Fibroblast of villous mesenchyme (primary cell): ENCODE measurements at regions not wholly inside any gene's neighbourhood (a gene's known extent, or its start where the extent isn't known, plus 50 kb on each side); places are given as distances from the start of the nearest gene placed in this dataset.
A peak's percentile ranks its signal among the peaks of the same experiment; 100 is the strongest.

Experiments used
- DNase-seq: peaks from one replicate; pipeline ENCODE4 v3.0.0-alpha.2; 2010; ENCODE audit warnings: low read depth
- H3K4me3 ChIP-seq: 2 replicates; pipeline ENCODE4 v1.5.1; 2011; ENCODE audit warnings: low read depth, mild to moderate bottlenecking, low read length
- CTCF ChIP-seq: IDR thresholded peaks from 2 replicates; pipeline ENCODE4 v1.5.1; 2012; ENCODE audit warnings: low read depth, mild to moderate bottlenecking, low read length; ENCODE audit not compliant: insufficient read depth

DNA sequence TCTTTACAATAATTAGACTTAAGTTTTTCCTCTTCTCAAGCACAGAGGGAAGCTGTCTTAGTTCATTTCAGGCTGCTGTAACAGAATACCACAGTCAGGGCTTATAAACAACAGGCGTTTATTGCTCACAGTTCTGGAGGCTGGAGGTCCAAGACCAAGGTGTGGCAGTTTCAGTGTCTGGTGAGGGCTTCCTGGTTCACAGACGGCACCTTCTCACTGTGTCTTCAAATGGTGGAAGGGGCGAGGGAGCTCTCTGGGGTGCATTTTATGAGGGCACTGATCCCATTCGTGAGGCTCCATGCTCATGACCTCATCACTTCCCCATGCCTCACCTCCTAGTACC, 115.7 kb upstream of the MXRA5 start:
- no peak overlapping the region for H3K4me3 ChIP-seq

GRCh38 chrX:3461397-3462165, 115.1 kb upstream of the MXRA5 start:
- DNase-seq, result peak; percentile 49
- no peak for TF ChIP-seq CTCF
- H3K4me3 ChIP-seq, result peak overlapping the region; percentile 33

More for the DNA sequence above, 115.7 kb upstream of the MXRA5 start:
- no peak for TF ChIP-seq CTCF
- peak; percentile 17 for DNase-seq

DNA sequence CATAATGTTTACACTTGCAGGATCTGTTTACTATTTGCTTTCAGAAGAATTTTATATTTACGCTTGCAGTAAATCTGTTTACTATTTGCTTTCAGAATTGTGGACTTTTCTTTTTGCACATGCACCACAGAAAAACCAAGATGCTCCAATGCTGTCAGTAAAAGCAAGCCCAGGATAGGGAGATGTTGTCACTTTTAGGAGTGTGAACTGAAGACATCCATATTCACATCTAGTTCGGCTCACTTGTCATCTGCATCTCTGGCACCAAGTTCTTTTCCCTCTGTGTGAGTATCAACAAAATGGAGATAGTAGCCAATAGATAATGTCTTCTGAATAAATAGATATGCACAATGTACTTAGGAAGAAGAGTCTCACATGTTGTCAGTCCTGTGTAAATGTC, 109.3 kb upstream of the MXRA5 start:
- H3K4me3 ChIP-seq, result no peak overlapping the region
- DNase-seq, result no peak
- no peak for TF ChIP-seq CTCF

GRCh38 chrX:3451571-3451970, 105.1 kb upstream of the MXRA5 start:
- peak; percentile 15 for DNase-seq
- TF ChIP-seq CTCF, result no peak
- H3K4me3 ChIP-seq, result no peak overlapping the region

- no peak overlapping the region for H3K4me3 ChIP-seq
- no peak for TF ChIP-seq CTCF
- DNase-seq, result no peak
These were observed 104.6 kb upstream of the MXRA5 start for GRCh38 chrX:3450881-3451570.

DNA sequence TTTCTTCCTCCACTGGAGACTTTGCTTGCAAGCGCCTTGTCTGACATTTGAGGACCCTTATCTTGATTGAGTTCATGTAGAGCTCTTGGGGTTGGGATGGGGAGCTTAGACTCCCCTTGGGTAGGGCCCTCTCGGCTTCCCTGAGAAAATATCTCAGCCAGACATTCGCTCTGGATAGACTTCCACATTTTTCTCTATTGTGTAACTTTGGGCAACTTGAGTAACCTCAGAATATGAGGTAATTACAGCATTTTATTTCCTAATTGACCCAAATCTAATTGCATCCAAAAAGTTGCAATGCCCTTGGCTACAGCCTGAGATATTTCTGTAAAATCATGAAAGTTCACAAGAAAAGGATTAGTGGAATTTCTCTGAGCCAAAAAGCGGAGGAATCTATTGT, 102.8 kb upstream of the MXRA5 start:
- TF ChIP-seq CTCF, result no peak
- DNase-seq, result peak; percentile 30
- H3K4me3 ChIP-seq, result no peak overlapping the region
